ENCODE measurements at regions not wholly inside any gene's neighbourhood (a gene's known extent, or its start where the extent isn't known, plus 50 kb on each side); places are given as distances from the start of the nearest gene placed in this dataset.

GRCh38 chr5:8418049-8418426 lies 549.1 kb downstream of the MTRR start:
- TF ChIP-seq CTCF (IDR thresholded peaks at IDR 0.05) (no peak), POLR2A (IDR thresholded peaks at IDR 0.05) (no peak)
